Stimulated activated CD8-positive, alpha-beta memory T cell treated with anti-CD3 and anti-CD28 coated beads, Interleukin-15, amount 100 ng/mL, for 24 hours (primary cell): ENCODE measurements at regions not wholly inside any gene's neighbourhood (a gene's known extent, or its start where the extent isn't known, plus 50 kb on each side); places are given as distances from the start of the nearest gene placed in this dataset.
"Not testable (repeated sequence)": the region's sequence is repeated elsewhere in the genome, so short reads cannot be mapped to it uniquely, and the experiment has no call there.

Experiments
- DNase-seq: peaks from one replicate; pipeline ENCODE4 v3.0.0-alpha.2; 2020; ENCODE audit warnings: low read depth

DNA sequence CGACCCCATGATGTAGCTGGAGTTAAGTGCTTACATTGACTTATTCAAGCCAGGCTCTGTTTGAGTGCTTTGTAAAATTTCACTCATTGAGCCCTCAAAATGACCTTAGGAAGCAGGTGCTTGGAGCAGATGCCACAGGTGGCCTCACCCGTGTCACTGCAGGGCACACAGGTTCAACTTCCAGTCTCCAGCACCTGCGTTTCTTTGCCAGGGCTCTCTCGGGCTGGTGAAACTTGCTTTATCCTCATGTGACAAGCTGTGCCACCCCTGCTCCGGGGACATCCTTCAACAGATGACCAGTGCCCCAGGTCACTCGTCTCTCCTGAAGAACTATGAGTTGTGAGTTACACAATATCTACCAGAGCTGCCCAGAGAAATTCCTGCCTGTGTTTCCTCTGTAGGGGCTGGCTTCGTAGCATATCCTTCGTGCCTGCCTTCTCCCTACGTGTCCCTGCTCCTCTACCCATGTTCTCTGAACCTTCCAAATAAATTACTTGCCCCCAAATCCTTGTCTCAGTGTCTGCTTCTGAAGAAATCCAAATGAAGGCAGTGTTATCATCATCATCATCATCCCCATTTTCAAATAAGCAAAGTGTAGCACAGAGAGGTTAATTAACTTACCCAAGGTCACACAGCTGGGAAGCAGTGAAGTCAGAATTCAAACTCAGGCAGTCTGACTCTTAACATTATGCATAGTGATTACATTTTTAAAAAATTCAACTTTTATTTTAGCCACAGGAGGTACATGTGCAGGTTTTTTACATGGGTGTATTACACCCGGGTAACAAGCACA lies 352.5 kb downstream of the NPIPA8 start:
- no peak for DNase-seq

DNA sequence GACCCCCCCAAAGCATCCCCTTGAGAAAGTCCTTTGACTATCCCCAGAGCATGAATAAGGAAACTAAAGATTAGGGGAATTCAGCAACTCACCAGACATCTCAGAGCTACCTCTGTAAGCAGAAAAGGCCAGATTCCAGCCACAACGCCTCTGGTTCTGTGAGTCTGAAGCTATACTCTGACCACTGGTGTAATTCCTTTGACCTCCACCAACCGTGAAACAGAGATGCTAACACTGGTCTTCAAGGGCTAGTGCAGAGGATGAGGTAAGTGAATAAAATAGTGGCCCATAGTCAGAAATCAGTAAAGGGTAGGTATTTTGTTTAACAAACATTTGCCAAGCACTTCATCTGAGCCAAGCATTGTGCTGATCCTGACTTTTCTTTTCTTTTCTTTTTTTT lies 353.4 kb downstream of the NPIPA8 start:
- no peak for DNase-seq

- DNase-seq = no peak
Measured at GRCh38 chr16:17977260-17977659, 359.3 kb downstream of the NPIPA8 start.

DNA sequence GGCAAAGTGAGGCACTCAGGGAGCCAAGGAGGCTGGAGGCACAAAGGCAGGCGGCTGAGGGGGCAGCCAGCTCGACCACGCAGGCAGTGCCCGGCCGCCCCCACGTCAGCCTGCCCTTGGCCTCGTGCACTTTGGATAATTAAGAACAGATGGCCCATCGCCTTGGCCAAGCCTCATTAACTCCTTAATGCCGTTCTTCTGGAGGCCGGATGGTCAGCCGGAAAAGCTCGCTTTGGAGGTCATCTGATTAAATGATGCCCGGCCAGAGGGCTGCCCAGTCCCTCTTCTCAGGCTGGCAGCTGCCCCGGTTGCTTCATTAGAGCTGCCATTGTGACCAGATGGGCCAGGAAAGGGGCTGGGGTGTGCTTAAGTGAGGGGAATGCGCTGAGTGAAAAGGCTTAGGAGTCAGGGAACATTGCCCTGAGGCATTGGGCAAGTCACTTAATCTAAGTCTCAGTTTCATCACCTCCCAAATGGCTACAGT lies 364.0 kb downstream of the NPIPA8 start:
- DNase-seq = no peak

GRCh38 chr16:17970816-17971331 lies 365.7 kb downstream of the NPIPA8 start:
- DNase-seq = no peak

- DNase-seq = no peak
Measured at GRCh38 chr16:17970157-17970765, 366.3 kb downstream of the NPIPA8 start.

- no peak for DNase-seq
Measured at GRCh38 chr16:17965133-17965900, 371.2 kb downstream of the NPIPA8 start.

DNA sequence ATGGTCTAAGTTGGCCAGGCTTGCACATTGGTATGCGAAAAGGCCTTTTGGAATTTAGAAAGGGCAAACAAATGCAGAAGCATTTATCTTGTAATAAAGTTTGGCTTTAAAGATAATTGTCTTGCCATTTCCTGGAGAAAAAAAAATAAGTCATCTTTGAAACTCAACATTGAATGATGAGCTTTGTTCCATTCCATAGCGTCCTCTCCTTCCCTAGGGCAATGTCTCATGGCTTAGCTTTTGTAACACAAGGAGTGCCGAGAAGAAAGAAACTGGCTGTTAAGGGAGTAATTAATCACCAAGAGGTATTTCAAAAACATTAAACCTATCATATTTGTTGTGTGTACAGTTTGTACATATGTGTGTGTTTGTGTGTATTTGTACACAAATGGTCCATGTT lies 372.3 kb downstream of the NPIPA8 start:
- DNase-seq = no peak

- DNase-seq = no peak
Measured at GRCh38 chr16:17963185-17963836, 373.2 kb downstream of the NPIPA8 start.

DNA sequence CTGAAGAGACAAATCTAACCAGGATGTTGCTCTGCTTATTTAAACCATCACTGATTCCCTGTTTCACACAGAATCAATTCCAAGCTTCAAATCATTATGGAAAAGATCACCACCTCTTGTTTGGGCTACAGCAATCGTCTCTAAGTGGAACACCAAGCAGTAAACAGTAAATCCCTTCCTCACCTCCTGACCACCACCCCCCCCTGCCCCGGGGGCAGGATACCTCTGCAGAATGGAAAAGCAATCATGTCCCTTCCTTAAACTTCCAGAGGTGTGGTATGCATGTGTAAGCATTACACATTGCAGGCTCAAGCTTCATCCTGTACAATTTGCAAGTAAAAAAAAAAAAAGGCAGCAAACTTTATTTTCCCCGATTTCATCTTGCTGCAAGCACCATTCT lies 373.8 kb downstream of the NPIPA8 start:
- DNase-seq = no peak

DNA sequence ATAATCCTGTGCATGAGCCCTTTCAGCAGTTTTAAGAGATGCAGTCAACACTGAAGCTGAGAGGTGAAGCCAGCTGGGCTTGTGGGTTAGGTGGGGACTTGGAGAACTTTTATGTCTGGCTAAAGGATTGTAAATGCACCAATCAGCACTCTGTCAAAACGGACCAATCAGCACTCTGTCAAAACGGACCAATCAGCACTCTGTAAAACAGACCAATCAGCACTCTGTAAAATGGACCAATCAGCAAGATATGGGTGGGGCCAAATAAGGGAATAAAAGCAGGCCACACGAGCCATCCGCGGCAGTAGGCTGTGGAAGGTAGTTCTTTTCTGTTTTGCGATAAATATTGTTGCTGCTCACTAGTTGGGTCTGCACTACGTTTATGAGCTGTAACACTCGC lies 374.7 kb downstream of the NPIPA8 start:
- not testable (repeated sequence) for DNase-seq

- no peak for DNase-seq
Measured at GRCh38 chr16:17951378-17951777, 385.2 kb downstream of the NPIPA8 start.

DNA sequence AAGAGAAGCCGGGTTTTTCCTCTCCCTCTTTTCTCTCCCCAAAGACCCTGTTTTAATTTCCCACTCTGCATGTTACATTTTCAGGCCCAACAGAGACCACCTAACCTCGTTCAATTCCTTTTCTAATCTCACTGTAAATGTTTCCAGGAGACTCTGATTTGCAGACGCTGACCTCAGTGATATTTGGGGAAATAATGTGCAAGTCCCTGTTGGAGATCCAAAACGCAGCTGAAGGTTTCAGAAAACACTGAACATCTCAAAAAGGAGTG lies 386.6 kb downstream of the NPIPA8 start:
- DNase-seq = no peak

DNA sequence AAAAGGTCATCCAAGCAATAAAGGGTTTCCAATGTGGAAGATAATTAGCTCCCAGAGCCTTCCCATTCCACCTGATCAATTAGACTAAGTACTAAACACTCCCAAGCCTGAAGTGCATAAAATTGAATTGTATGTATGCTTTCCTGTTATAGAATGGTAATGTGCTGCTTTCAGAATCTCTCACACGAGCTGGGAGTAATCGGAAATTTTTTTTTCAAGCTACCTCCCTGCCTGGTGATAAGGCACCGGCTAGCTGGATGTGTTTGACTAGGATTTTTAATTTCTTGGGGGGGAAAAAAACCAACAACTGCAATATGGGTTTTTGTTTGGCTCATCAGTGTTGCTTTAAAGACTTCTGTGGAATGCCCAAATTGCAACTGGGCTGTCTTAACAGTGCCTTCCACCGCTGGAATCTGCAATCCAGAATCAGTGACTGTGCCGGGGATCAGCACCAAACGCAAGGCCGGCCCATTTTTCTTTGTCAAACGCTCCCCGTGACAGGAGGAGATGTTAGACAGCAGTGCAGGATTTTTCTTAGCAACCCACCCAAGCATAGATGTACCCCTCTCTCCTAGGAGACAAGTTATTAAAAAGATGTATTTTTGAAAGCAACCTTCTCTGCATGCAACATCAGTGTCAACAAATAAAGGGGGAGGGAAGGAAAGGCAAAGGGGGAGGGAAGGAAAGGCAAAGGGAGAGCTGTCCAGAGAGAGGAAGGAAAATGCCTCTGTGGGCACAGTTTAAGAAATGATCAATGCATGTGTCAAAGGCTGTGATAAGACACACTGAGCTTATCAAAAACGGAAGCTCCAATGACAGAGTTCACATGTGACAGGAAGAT lies 387.2 kb downstream of the NPIPA8 start:
- no peak for DNase-seq

- DNase-seq = no peak
Measured at GRCh38 chr16:17947637-17948036, 388.9 kb downstream of the NPIPA8 start.

GRCh38 chr16:17947165-17947564 lies 389.4 kb downstream of the NPIPA8 start:
- DNase-seq = no peak

GRCh38 chr16:17945080-17945601 lies 391.4 kb downstream of the NPIPA8 start:
- DNase-seq = no peak

DNA sequence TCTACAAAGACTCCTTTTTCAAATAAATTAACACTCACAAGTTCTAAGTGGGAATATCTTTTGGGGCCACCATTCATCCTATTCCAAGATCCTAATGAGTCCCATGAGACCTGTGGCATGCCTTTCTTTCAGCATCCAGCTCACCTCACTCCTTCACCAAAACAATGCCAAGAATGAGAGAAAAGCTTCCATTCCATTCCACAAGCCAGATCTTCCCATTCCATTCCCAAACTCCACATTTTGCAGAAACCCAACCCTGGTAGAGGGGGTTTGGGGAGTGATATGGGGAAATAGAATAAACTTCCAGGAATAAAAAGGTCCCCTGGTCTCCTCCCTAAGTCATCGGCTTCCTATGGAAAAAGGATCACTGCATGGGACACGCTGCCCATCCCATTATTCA lies 392.2 kb downstream of the NPIPA8 start:
- DNase-seq = no peak

- no peak for DNase-seq
Measured at GRCh38 chr16:17942067-17942466, 394.5 kb downstream of the NPIPA8 start.

DNA sequence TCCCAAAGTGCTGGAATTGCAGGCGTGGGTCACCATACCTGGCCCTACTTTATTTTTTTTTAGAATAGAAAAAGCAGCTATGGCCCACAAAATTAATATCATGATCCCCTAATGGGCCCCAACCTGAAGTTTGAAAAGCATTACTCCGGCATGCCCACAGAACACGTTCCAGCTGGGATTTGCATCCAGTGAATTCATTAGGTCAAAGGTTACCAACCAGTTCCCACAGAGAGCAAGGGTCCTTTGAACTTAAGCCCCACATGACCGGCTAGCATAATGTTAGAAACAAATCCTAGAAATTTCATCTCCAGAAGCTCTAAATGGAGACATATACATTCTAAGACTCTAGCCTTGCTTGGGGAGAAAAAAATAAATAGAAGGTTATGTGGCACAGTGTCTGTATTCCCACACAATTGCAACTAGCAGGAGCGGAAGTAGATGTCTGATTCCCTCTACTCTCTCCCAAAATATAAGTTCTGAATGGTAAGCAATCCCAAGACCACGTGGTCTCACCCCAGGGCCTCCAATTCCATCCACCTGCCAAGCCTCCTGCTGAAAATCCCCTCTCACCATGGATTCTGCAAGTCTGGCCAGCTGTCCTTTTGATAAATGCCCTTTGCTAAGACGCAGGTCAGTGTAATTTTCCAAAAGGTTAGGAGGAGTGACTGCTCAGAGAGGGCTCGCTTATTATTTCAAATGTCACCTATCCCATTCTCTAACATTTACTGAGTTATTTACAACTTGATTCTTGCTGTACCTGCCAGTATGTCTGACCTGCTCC lies 395.8 kb downstream of the NPIPA8 start:
- no peak for DNase-seq
